Left lung (tissue), 4 donors: ENCODE measurements at regions not wholly inside any gene's neighbourhood (a gene's known extent, or its start where the extent isn't known, plus 50 kb on each side); places are given as distances from the start of the nearest gene placed in this dataset.
A peak's percentile ranks its signal among the peaks of the same experiment; 100 is the strongest.

ENCODE experiments used
- ATAC-seq: fragments of 200-7000 bp; cut with Tn5 transposase; one replicate; pipeline ENCODE4 v1.9.1; 2020; ENCODE audit warnings: moderate library complexity
- DNase-seq, 4 donors: peaks; one replicate each; pipeline ENCODE4 v3.0.0-alpha.2; 2013 to 2020
- H3K27ac ChIP-seq, 2 donors: fragments of 200-600 bp; sonication (generic) in 1 of 2; one replicate each; pipeline versions ENCODE4 v1.5.0 to v1.8.0; 2020 to 2021
- H3K27me3 ChIP-seq, 2 donors: fragments of 200-600 bp; sonication (generic) in 1 of 2; one replicate each; pipeline versions ENCODE4 v1.5.0 to v1.8.0; 2020 to 2021
- H3K36me3 ChIP-seq, 2 donors: fragments of 200-600 bp; sonication (generic) in 1 of 2; one replicate each; pipeline versions ENCODE4 v1.5.0 to v1.8.0; 2020 to 2021
- H3K4me1 ChIP-seq, 2 donors: fragments of 200-600 bp; one replicate each; pipeline ENCODE4 v1.8.0; 2021
- H3K4me3 ChIP-seq, 2 donors: fragments of 200-600 bp; sonication (generic) in 1 of 2; one replicate each; pipeline versions ENCODE4 v1.5.0 to v1.8.0; 2020 to 2021; ENCODE audit warnings: mild to moderate bottlenecking in 1 of 2
- H3K9me3 ChIP-seq, 2 donors: fragments of 200-600 bp; sonication (generic) in 1 of 2; one replicate each; pipeline versions ENCODE4 v1.5.0 to v1.8.0; 2020 to 2021
- CTCF ChIP-seq, 2 donors: fragments of 200-600 bp; sonication (generic) in 1 of 2; IDR thresholded peaks; one replicate each; pipeline versions ENCODE4 v1.5.0 to v1.8.0; 2021; ENCODE audit warnings: antibody characterized with exemption in 2 of 2
- intact Hi-C, 2 donors: fragments of 100-400 bp; cut with DNase I; formaldehyde crosslinking; loops; one replicate each; pipeline versions ENCODE4 v1.11.2 to v1.14.2; 2022
- donor health status: DM: no; HTN: yes; CAD: no.
- donor health status: DM: no; HTN: no; CAD: no.

- Histone ChIP-seq H3K4me3 (no peak overlapping the region), H3K4me1 (no peaks in the 10 kb centered on the region), H3K27ac (no peak overlapping the region), H3K36me3 (no peaks in the 10 kb centered on the region), H3K9me3 (peaks cover 0 to 9% of the 10 kb centered on the region in 2 donors), H3K27me3 (peaks cover 0 to 10% of the 10 kb centered on the region in 2 donors)
- no peak for DNase-seq
- ATAC-seq = peak; percentile 43
- intact Hi-C loops = no loop called here
- TF ChIP-seq CTCF (IDR thresholded peaks at IDR 0.05) = peak; percentile 26 to 56
Observed at GRCh38 chr13:29713839-29714238, 118.4 kb upstream of the SLC7A1 start.

GRCh38 chr13:29711776-29712175, 116.3 kb upstream of the SLC7A1 start:
- no peak overlapping the region for H3K4me3 ChIP-seq
- H3K27me3 ChIP-seq = peaks cover 0 to 10% of the 10 kb centered on the region in 2 donors
- no peak for TF ChIP-seq CTCF (IDR thresholded peaks at IDR 0.05)
- H3K36me3 ChIP-seq = no peaks in the 10 kb centered on the region
- H3K27ac ChIP-seq = no peak overlapping the region
- H3K4me1 ChIP-seq = no peaks in the 10 kb centered on the region
- no peak for ATAC-seq
- intact Hi-C loops = no loop called here
- H3K9me3 ChIP-seq = peaks cover 0 to 9% of the 10 kb centered on the region in 2 donors
- no peak for DNase-seq

DNA sequence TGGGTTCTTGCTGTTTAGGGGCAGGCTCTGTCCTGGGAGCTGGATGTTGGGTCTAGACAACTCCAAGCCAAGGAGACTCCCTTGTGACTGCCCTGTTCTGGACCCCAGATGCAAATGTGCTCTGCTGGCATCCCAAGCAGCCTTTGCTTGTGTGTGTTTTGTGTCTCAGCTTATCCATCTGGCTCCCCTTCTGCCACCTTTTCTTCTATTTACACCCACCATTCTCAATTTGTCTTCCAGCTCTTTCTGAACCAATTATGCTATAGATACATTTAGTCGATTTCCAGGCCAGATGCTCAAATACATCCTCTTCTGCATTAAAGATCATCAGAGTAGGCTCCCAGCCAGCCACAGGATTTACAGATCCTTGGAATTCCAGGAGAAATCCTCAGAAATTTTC, 115.0 kb upstream of the SLC7A1 start:
- TF ChIP-seq CTCF (IDR thresholded peaks at IDR 0.05) = no peak
- intact Hi-C loops = no loop called here
- Histone ChIP-seq H3K9me3 (peaks cover 0 to 9% of the 10 kb centered on the region in 2 donors), H3K27ac (no peak overlapping the region), H3K27me3 (peaks cover 0 to 10% of the 10 kb centered on the region in 2 donors), H3K4me3 (no peak overlapping the region), H3K4me1 (no peaks in the 10 kb centered on the region), H3K36me3 (no peaks in the 10 kb centered on the region)
- DNase-seq = no peak
- ATAC-seq = no peak

- DNase-seq (no peak), ATAC-seq (no peak)
- Histone ChIP-seq H3K27ac (no peak overlapping the region), H3K9me3 (peaks cover 0 to 9% of the 10 kb centered on the region in 2 donors), H3K4me3 (no peak overlapping the region), H3K27me3 (peaks cover 0 to 10% of the 10 kb centered on the region in 2 donors), H3K4me1 (no peaks in the 10 kb centered on the region), H3K36me3 (no peaks in the 10 kb centered on the region)
- no peak for TF ChIP-seq CTCF (IDR thresholded peaks at IDR 0.05)
- intact Hi-C loops = loop anchor here in 1 of 2 donors (10.0 kb wide), 1 partner anchor 205 kb away; no protein-coding TSS in a partner anchor
Observed at GRCh38 chr13:29709407-29710069, 114.0 kb upstream of the SLC7A1 start.

- Histone ChIP-seq H3K27me3 (peaks cover 0 to 10% of the 10 kb centered on the region in 2 donors), H3K4me1 (no peaks in the 10 kb centered on the region), H3K27ac (no peak overlapping the region), H3K36me3 (no peaks in the 10 kb centered on the region), H3K4me3 (no peak overlapping the region), H3K9me3 (no peaks in the 10 kb centered on the region)
- intact Hi-C loops = loop anchor here in 1 of 2 donors (10.0 kb wide), 1 partner anchor 203 kb away; no protein-coding TSS in a partner anchor
- no peak for TF ChIP-seq CTCF (IDR thresholded peaks at IDR 0.05)
- ATAC-seq = peak; percentile 87
- no peak for DNase-seq
Observed at GRCh38 chr13:29707876-29708543, 112.5 kb upstream of the SLC7A1 start.
